C1 segment of cervical spinal cord (tissue), 14 donors: ENCODE measurements at regions not wholly inside any gene's neighbourhood (a gene's known extent, or its start where the extent isn't known, plus 50 kb on each side); places are given as distances from the start of the nearest gene placed in this dataset.
"Not testable (repeated sequence)": the region's sequence is repeated elsewhere in the genome, so short reads cannot be mapped to it uniquely, and the experiment has no call there.

Experiments used
- DNase-seq, 14 donors: peaks; one replicate each; lab custom pipeline; 2025; lab: John Stamatoyannopoulos, UW

- not testable (repeated sequence) for DNase-seq
These were observed 61.2 kb upstream of the MINDY3 start for GRCh38 chr10:15921423-15921945.

- no peak for DNase-seq
These were observed 71.1 kb upstream of the MINDY3 start for GRCh38 chr10:15931376-15931775.

GRCh38 chr10:15939543-15939942 lies 79.2 kb upstream of the MINDY3 start:
- DNase-seq: not testable (repeated sequence)

DNA sequence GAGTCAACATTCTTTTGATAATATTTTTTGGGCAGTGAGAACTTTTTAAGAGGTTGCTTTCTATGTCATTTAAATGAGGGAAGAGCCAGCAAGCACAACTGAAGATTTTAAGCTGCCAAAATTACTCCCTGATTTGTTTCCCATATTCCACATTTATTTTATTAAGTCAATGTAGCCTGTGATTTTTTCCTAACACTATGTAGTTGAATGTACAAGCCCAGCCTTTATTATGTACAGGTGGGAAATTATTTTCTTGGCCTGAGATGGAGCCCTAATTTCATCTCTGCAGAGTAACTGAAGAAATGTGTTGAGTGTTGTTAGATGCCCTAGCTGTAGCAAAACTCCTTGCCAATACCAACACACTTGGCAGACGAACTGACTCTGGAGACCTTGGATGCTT lies 83.1 kb upstream of the MINDY3 start:
- no peak for DNase-seq

GRCh38 chr10:15954188-15954587 lies 93.9 kb upstream of the MINDY3 start:
- no peak for DNase-seq

GRCh38 chr10:15960277-15960676 lies 100.0 kb upstream of the MINDY3 start:
- DNase-seq: no peak

DNA sequence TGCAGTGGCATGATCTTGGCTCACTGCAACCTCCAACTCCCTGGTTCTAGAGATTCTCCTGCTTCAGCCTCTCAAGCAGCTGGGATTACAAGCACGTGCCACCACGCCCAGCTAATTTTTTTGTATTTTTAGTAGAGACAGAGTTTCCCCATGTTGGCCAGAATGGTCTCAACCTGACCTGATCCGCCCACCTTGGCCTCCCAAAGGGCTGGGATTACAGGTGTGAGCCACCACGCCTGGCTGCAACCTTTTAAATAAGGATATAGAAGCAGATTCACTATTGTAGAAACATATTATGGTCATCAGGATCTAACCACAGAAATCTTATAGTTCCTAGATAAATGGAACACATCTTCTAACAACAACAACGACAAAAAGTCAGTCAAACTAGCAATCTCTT lies 112.4 kb upstream of the MINDY3 start:
- DNase-seq: not testable (repeated sequence)

DNA sequence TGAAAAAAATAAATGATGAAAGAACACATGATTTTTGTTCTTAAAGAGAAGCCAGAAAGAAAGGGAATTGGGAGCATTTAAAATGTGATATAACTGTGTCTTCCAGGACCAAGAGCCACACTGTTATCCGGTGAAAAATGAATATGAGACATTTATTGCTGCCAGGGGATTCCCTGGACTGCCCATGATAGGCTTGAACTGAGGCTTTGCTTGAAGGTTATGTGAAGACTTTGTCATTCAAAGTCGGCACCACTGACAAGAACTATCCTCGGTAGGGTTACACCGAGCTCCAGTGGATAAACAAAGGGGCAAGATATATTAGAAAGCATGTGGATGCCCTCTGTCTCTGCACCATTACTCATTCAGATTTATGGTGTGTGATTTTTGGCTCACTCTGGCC lies 125.4 kb upstream of the MINDY3 start:
- no peak for DNase-seq

GRCh38 chr10:15990535-15991129 lies 130.3 kb upstream of the MINDY3 start:
- DNase-seq: no peak

DNA sequence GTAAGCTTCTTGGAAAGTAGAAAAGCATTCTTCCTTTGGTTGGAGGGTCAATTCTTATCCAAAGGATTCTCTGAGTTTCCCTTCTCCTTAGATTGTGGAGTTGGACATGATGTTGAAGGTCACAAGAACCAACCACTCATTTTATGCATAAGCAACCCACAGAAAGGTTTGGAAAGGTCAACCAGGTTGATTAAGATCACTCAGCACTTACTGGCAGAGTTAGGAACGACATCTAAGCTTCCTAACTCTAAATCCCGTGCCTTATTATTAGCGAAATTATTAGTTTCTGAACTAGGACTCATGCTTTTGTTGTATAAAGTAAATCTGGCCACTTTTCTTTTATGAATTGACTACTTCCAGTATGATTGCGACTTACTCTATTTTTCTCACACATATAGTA lies 137.0 kb upstream of the MINDY3 start:
- DNase-seq: no peak

GRCh38 chr10:16001581-16001980 lies 141.3 kb upstream of the MINDY3 start:
- no peak for DNase-seq

- no peak for DNase-seq
These were observed 149.5 kb upstream of the MINDY3 start for GRCh38 chr10:16009785-16010184.

GRCh38 chr10:16011548-16011947 lies 151.2 kb upstream of the MINDY3 start:
- no peak for DNase-seq

DNA sequence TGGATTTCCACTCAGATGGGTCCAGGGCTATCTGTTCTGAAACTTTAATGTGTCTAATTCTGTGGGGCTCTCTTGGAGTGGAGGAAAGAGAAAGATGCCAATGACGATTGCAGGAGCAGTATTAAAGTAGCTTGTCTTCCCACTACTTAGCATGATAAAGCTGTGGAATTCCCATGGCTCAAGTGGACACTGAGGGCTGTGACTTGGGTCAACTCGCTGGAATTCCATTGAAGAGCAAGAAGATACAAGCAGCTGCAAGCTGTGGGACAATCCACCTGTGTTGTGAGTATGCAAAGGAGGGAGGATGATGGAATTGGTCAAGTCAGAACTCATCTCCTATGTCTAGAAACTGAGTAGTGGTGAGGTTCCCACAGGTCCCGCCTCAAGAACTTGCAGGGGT lies 154.2 kb upstream of the MINDY3 start:
- no peak for DNase-seq

DNA sequence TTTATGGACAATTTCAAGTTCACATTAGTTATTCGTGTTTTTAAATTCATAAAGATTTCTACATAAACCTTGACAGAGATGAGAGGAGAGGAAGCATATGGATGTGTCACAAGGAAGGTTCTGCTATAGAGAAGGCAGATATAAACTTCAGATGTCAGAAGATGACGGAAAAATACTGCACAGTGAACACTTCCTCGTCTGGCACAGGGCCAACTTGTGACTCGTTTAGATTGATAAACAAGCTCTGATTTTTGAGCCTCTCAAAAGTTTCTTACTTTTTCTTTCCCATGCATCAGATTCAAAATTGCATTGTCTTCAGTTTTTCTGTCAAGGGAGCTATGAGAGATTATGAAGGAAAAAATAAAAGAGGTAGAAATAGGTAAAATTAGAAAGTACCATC lies 156.4 kb upstream of the MINDY3 start:
- no peak for DNase-seq

- DNase-seq: no peak
These were observed 160.5 kb upstream of the MINDY3 start for GRCh38 chr10:16020836-16021235.

- not testable (repeated sequence) for DNase-seq
These were observed 166.5 kb upstream of the MINDY3 start for GRCh38 chr10:16026832-16027231.

- no peak for DNase-seq
These were observed 170.3 kb upstream of the MINDY3 start for GRCh38 chr10:16030562-16030961.

DNA sequence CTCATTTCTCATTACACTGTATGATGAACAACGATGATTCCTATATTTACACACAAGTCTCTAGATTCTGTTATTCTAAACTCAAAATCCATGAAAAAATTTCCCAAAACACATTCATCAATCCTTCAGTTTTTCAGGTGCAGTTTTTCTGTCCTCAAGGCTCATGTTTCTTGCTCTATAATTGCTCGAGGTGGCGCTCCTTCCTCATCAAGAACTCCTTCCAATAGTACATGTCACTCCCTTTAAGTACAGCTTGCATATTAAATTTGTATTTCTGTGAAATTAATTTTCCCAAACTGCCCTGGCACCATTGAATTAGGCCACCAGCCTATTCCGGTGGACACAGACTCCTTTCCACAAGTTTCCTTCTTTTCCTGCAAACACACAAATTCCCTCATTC lies 188.7 kb upstream of the MINDY3 start:
- no peak for DNase-seq

DNA sequence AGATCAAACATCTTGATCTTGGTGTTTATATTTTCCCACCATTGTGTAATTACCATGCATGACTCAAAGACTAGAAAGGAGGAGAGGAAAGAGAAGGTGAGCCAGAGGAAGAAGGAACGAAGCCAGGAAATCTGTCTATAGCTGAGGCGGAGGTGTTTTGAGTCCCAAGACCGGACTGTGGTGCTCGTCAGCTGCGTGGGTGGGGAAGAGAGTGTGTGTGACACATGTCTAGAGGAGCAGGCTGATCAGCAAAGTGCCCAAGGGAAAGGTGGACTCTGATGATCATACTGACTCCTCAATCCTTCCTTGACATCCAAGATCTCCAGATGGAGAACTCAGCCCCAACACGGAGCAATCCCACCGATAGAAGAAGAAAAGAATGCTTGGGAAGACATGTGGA lies 189.5 kb upstream of the MINDY3 start:
- DNase-seq: no peak

- no peak for DNase-seq
These were observed 203.0 kb upstream of the MINDY3 start for GRCh38 chr10:16063350-16063749.

GRCh38 chr10:16083551-16083950 lies 223.2 kb upstream of the MINDY3 start:
- not testable (repeated sequence) for DNase-seq

- no peak for DNase-seq
These were observed 244.8 kb upstream of the MINDY3 start for GRCh38 chr10:16105082-16105481.
